HT-29 (cell line): ENCODE measurements at regions not wholly inside any gene's neighbourhood (a gene's known extent, or its start where the extent isn't known, plus 50 kb on each side); places are given as distances from the start of the nearest gene placed in this dataset.
"Not testable (repeated sequence)": the region's sequence is repeated elsewhere in the genome, so short reads cannot be mapped to it uniquely, and the experiment has no call there.

ENCODE experiments used
- DNase-seq: peaks from one replicate; pipeline ENCODE4 v3.0.0-alpha.2; 2015; ENCODE audit warnings: low spot score

DNA sequence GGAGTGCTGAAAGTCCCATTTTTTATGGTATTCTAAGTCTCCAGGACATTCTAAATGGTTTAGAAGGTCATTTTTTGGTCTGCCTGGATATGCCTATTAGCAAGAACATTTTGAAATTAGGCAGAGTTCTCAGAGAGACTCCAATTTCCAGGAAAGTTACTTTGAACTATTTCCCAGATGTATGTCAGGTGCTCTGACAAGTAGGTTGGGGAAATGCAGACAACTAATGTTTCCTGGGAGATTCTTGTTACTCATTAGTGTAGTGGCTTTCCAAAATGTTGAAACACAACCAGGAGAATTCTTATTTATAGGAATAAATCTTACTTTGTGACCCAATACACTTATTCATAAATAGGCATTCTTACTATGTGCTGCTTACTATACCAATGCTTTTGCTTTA, 268.4 kb downstream of the ZNF37A start:
- not testable (repeated sequence) for DNase-seq

DNA sequence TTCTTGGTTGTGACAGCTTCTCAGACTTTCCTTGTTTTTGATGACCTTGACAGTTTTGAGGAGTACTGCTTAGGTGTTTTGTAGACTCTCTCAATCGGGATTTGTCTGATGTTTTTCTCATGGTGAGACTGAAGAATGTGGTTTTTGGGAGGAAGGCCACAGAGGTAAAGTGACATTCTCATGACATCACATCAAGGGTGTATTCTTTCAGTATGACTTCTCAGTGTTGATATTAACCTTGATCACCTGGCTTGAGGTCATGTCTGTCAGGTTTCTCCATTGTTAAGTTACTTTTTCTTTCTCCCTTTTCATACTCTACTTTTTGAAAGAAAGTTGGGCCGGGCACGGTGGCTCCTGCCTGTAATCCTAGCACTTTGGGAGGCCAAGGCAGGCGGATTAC, 269.9 kb downstream of the ZNF37A start:
- DNase-seq, result not testable (repeated sequence)

DNA sequence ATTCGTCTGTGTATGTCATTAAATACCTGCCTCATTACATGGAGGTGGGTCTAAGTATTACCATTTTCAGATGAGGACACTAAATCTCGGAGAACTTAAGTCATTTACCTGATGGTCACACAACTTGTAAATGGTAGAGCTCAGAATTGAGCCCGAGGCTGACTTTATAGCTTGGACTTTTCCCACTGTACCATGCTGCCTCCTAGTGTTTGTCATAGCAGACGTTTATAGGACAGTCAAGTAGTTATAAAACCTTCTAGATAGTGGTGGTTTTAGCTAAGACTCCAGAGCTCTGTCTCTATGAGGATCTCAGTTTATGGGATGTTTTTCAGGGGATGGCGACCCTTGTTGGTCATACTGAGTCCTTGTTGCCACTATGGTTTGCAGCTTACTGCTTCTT, 271.8 kb downstream of the ZNF37A start:
- DNase-seq, result peak; percentile 64

DNA sequence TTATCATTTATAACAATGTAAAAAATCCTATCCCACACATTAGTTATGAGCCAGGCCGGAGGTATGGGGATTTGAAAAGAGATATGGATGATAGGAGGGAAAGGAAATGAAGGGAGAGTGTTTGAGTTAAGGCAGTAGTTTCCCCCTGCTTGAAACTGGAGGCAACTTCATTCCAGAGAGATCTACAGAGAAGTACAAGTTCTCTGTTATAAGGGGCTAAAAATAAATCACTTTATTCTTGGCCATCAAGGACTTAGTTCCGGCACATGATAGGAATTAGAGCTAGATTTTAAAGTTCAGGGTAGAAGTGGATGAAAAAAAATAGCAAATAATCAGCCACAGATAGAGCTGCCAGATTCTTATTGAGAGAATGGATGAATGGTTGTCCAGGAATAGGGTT, 289.7 kb downstream of the ZNF37A start:
- not testable (repeated sequence) for DNase-seq

DNA sequence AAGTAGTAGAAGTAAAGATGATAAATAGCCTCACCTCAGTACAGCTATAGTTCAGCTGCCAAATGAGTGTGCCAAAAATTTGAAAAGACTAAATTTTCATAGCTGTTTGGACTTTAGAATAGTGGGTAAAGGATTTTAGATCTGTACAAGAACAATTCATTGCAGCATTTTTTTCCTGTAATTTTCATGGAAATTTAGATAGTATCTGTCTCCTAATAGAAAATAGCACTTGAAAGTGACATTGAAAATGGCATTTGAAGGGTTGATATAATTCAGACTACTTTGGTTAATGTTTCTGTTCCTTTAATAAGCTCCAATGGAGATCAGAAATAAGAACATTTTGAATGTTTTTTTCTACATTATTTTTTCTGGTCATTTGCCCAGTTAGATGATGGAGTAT, 292.7 kb downstream of the ZNF37A start:
- not testable (repeated sequence) for DNase-seq

DNA sequence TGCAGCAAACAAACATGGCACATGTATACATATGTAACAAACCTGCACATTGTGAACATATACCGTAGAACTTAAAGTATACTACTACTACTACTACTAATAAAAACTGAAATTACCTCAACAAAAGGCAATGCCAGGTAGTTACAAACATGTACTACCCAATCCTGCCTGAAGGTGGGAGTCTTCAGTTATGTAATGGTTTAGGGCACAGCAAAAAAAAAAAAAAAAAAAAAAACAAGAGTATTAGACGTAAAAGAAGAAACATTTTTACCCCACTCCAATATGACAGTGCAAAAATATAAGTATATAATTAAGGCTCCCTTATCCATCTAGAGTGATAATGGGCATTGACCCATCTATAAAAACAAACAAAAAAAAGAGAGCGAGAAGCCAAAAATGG, 296.6 kb downstream of the ZNF37A start:
- peak; percentile 51 for DNase-seq

DNA sequence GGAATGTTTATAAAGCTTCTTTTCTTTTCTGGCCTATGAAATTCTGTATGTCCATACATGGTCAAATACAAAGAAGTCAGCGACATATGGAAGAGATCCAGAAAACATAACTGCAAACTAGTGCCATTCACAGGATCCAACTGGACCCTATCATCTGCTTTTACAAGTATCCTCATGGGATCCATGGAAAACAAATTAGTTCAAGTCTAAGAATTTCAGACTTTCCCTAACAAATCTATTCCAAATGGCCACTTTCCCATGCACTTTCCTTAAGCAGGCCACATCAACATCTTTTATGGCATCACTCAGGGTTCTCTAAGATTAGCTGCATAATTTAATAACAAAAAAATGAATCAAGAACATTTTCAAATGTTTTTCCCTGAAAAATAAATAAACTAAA, 301.3 kb downstream of the ZNF37A start:
- not testable (repeated sequence) for DNase-seq

DNA sequence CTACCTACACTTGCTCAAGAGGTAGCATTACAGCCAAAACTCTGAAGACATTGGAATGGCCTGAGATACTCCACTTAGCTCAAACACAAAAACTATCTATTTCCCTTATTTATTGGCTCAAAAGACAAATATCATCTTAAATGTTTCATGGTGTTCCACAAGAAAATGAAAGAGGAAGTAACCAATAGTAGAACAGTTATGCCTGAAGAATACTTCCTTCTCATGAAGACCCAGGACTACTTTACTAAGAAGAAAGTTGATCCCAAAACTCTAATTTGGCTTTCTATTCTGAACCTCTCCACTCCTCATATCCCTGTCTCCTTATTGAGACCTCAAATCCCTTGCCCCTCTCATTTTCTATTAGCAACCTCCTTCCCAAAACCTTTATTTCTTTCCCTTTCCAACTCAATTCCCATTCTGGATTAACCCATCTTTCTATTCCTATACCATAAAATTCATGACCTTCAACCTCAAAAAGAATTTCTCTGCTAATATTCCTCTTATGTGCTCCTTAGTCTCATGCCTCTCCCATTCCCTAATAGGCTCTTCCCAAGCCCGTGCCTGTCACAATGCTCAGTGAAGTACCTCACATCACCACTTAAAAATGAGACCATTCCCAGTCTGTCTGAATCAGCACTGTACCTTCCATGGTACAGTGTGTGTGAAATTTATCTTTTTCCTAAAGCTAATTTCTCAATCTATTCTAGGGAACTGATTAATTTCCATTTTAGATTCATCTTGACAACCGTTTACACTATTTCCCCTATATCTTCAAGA, 302.2 kb downstream of the ZNF37A start:
- DNase-seq, result not testable (repeated sequence)

DNA sequence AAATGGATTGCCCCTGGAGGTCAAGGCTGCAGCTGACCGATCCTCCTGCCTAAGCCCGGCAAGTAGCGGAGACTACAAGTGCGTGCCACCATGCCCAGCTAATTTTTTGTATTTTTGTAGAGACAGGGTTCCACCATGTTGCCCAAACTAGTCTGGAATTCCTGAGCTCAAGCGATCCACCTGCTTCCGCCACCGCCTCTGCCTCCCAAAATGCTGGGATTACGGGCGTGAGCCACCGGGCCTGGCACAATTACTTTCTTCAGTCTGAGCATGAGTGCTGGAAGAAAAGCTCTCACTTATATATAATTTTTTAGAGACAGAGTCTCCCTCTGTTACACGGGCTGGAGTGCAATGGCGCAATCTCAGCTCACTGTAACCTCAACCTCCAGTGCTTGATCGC, 307.4 kb downstream of the ZNF37A start:
- not testable (repeated sequence) for DNase-seq

DNA sequence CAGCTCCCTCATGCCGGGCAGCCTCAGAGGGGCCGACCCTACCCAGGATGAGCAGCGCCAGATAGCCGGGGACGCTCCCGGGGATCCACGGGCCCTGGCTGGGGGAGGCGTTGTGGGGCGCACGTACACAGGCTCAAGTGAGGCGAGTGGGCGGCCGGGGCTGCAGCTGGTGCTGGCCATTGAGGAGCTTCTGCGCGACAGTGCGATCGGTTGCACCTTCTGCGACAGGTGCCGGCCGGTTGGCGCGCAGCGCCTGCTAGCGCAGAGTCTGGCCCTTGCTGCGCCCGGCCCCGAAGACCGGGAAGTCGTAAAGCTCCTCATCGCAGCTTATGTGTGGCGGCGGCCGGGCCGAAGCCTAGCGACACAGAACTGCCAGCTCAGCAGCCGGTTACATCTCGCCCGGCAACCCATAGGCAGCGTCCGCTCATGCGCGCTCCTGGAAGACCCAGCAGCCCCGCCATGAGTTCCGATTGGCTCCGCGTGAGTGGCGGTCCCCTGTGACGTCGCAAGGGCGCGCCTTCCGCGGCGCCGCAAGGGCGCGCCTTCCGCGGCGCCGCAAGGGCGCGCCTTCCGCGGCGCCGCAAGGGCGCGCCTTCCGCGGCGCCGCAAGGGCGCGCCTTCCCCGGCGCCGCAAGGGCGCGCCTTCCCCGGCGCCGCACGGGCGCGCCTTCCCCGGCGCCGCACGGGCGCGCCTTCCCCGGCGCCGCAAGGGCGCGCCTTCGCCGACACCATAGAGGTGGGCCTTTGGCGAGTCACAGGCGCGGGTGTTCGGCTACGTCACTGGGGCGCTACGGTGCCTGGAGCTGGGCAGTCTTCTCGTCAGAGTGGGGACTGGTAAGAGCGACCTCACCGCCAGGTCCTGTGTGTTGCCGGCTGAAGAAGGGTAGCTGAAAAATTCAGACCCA, 308.6 kb downstream of the ZNF37A start:
- DNase-seq, result peak; percentile 91

DNA sequence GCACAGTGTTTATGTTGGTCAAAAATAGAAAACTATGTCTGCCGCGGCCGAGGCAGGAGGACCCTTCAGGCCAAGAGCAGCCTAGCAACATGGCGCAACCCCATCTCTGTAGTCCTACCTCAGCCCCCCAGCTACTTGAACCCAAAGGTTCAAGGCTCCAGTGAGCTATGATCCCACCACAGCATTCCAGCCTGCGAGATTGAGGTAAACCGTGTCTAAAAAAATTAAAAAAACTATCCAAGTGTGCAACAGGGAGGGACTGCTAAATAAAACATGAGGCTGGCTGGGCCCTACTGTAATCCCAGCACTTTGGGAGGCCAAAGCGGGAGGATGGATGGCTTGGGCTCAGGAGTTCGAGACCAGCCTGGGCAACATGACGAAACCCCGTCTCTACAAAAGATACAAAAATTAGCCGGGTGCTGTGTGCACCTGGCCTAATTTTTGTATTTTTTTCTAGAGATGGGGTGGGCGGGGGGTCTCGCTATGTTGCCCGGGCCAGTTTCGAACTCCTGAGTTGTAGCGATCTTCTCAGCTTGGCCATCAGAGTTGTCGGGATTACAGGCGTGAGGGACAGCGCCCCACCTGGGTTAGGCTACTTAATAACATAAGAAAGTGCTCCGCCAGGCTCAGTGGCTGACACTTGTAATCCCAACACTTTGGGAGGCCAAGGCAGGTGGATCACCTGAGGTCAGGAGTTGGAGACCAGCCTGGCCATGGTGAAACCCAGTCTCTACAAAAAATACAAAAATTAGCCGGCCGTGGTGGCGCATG, 309.4 kb downstream of the ZNF37A start:
- DNase-seq, result not testable (repeated sequence)

DNA sequence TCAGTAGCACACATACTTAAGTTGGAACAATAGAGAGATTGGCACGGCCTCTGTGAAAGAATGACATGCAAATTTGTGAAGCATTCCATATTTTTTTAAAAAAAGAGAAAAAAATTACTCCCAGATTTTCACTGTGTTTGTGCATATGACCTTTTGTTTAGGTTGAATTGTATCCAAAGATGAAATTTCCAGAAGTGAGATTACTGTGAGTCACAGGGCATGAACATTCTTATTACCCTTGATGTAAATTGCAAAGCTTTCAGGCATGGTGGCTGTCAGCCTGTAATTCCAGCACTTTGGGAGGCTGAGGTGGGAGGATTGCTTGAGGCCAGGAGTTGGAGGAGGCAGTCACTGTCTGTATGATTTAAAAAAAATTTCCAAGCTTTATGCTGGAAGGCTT, 329.5 kb downstream of the ZNF37A start:
- DNase-seq, result not testable (repeated sequence)

DNA sequence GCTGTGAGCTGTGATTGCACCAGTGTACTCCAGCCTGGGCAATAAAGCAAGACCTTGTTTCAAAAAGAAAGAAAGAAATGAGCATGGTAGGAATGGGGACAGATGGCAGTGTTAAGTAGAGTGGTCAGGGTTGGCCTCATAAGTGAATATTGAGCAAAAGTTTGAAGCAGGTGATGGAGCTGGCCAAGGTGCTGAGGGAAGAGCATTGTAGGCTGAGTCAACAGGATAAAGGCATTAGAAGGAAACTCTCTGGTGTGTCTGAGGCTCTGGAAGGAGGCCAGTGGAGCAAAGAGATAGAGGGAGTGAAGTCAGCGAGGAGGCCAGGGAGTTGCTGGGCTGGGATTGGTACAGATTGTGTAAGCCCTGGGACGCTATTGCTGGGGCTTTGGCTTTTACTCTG, 336.1 kb downstream of the ZNF37A start:
- DNase-seq, result not testable (repeated sequence)

DNA sequence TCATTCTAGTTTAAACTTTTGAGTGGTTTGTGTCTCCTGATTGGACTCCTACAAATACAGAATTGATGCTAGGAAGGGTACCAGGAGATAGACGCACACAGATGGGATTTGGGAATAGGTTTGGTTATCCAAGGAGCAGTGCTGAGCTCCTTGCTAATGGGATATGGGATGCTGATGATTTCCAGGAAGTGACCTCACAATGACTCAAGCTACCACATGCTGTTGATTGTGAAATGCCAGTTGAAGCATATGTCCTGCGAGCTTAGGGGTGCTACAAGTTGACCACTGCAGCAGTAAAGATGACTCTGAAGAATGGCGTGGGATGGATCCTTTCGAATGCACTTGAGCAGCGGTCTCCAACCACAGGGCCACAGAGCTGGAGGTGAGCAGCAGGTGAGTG, 343.2 kb downstream of the ZNF37A start:
- DNase-seq, result not testable (repeated sequence)

DNA sequence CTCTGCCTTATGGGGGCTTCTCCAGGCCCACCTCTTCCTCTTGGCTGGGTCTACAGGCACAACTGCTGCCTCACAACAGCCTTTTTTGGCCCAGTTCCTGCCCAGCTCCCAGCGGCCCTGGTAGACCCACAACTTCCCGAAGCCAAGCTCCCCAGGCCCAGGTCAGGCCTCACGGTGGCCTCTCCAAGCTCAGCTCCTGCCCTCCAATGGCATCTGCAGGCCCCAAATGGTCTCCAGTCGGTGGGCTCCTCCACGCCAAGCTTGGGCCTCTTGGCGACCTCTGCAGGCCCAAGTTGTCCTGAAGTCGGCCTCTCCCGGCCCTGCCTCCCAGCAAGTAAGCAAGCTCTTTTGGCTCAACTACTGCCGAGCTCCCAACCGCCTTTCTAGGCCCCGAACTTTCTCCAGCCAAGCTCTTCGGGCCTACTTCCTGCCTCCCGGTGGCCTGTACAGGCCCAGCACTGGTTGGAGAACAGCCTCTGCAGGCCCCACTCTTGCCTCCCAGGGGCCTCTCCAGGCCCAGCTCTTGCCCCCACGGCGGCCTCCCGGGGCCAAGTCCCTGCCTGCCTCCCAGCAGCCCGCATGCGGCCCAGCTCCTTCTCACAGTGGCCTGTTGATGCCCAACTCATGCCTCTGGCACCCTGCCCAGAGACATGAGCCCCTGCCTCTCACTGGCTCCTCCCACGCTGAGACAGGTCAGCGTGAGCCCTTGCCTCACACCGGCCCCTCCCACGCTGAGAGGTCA, 354.6 kb downstream of the ZNF37A start:
- not testable (repeated sequence) for DNase-seq

DNA sequence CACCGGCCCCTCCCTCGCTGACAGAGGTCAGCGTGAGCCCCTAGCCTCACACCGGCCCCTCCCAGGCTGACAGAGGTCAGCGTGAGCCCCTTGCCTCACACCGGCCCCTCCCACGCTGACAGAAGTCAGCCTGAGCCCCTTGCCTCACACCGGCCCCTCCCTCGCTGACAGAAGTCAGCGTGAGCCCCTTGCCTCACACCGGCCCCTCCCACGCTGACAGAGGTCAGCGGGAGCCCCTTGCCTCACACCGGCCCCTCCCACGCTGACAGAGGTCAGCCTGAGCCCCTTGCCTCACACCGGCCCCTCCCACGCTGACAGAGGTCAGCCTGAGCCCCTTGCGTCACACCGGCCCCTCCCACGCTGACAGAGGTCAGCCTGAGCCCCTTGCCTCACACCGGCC, 355.5 kb downstream of the ZNF37A start:
- DNase-seq, result not testable (repeated sequence)

DNA sequence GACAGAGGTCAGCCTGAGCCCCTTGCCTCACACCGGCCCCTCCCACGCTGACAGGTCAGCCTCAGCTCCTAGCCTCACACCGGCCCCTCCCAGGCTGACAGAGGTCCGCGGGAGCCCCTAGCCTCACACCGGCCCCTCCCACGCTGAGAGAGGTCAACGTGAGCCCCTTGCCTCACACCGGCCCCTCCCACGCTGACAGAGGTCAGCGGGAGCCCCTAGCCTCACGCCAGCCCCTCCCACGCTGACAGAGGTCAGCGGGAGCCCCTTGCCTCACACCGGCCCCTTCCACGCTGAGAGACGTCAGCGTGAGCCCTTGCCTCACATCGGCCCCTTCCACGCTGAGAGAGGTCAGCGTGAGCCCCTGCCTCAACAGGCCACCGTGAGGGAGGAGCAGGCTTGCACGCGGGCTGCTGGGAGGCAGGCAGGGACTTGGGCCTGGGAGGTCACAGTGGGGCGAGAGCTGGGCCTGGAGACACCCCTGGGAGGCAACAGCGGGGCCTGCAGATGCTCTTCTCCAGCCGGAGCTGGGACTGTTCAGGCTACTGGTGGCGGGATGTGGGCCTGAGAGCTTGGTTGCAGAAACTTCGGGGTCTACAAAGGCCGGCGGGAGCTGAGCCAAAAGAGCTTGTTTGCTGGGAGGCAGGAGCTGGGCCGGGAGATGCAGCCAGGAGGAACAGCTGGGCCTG, 356.4 kb downstream of the ZNF37A start:
- not testable (repeated sequence) for DNase-seq

DNA sequence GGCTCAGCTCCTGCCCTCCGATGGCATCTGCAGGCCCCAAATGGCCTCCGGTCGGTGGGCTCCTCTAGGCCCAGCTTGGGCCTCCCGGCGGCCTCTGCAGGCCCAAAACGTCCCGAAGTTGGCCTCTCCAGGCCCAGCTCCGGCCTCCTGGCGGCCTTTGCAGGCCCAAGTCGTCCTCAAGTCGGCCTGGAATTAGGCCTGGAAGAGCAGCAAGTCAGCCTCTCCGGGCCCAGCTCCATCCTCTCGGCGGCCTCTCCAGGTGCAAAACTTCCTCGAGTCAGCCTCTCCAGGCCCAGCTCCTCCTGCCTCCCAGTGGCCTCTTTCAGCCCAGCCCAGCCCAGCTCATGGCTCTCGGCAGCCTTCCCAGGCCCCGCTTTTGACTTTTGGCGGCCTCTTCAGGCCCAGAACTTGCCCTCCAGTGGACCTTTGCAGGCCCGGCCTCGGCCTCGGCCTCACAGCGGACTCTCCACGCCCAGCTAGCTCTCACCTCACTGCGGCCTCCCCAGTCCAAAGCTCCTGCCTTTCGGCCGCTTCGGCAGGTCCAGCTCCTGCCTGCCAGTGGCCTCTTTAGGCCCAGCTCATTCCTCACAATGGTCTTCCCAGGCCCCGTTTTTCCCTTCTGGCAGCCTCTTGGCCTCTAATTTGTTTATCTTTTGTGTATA, 357.3 kb downstream of the ZNF37A start:
- DNase-seq, result not testable (repeated sequence)
